Activated B cell treated with CpG ODN at 0.5 μM for 24 hours (primary cell): ENCODE measurements at regions not wholly inside any gene's neighbourhood (a gene's known extent, or its start where the extent isn't known, plus 50 kb on each side); places are given as distances from the start of the nearest gene placed in this dataset.

Experiments used
- ATAC-seq: fragments of 200-7000 bp; cut with Tn5 transposase; one replicate; pipeline ENCODE4 v1.10.0; 2021; ENCODE audit warnings: low read depth, mild to moderate bottlenecking, moderate library complexity
- CTCF ChIA-PET: fragments of 350-600 bp; sonication (Branson Sonifier 250); formaldehyde crosslinking; loops from one replicate; lab custom pipeline; 2021; ENCODE audit warnings: antibody characterized with exemption; lab: Charles Lee
- POLR2A ChIA-PET: fragments of 350-600 bp; sonication (Branson Sonifier 250); formaldehyde crosslinking; loops from one replicate; lab custom pipeline; 2021; ENCODE audit warnings: antibody characterized with exemption; lab: Charles Lee
- DNase-seq: peaks from one replicate; pipeline ENCODE4 v3.0.0; 2022
- H3K27ac Mint-ChIP-seq: one replicate; pipeline ENCODE4 v1.8.0; 2020; ENCODE audit warnings: mixed read lengths
- H3K27me3 Mint-ChIP-seq: one replicate; pipeline ENCODE4 v1.8.0; 2021; ENCODE audit warnings: mixed read lengths
- H3K36me3 Mint-ChIP-seq: one replicate; pipeline ENCODE4 v1.8.0; 2021; ENCODE audit warnings: low read depth, mixed read lengths
- H3K4me1 Mint-ChIP-seq: one replicate; pipeline ENCODE4 v1.8.0; 2021; ENCODE audit warnings: mixed read lengths
- H3K4me3 Mint-ChIP-seq: one replicate; pipeline ENCODE4 v1.8.0; 2020; ENCODE audit warnings: mild to moderate bottlenecking, mixed read lengths
- H3K9me3 Mint-ChIP-seq: one replicate; pipeline ENCODE4 v1.8.0; 2020; ENCODE audit warnings: mixed read lengths
- CTCF ChIP-seq: fragments of 200-600 bp; IDR thresholded peaks from one replicate; pipeline ENCODE4 v1.8.0; 2022; ENCODE audit warnings: antibody characterized with exemption, mild to moderate bottlenecking
- intact Hi-C: fragments of 100-400 bp; cut with micrococcal nuclease; formaldehyde crosslinking; loops from one replicate; pipeline ENCODE4 v1.15.1; 2024

GRCh38 chr11:91263496-91264365, 960.9 kb upstream of the FAT3 start:
- H3K27ac Mint-ChIP-seq = no peak overlapping the region
- no peak for TF ChIP-seq CTCF
- DNase-seq = no peak
- H3K9me3 Mint-ChIP-seq = peaks cover 2% of the 10 kb centered on the region
- no peaks in the 10 kb centered on the region for H3K4me1 Mint-ChIP-seq
- H3K4me3 Mint-ChIP-seq = no peak overlapping the region
- H3K36me3 Mint-ChIP-seq = no peaks in the 10 kb centered on the region
- no peak for ATAC-seq
- POLR2A ChIA-PET = no interaction called here
- intact Hi-C loops = no loop called here
- CTCF ChIA-PET = no interaction called here
- H3K27me3 Mint-ChIP-seq = no peaks in the 10 kb centered on the region

DNA sequence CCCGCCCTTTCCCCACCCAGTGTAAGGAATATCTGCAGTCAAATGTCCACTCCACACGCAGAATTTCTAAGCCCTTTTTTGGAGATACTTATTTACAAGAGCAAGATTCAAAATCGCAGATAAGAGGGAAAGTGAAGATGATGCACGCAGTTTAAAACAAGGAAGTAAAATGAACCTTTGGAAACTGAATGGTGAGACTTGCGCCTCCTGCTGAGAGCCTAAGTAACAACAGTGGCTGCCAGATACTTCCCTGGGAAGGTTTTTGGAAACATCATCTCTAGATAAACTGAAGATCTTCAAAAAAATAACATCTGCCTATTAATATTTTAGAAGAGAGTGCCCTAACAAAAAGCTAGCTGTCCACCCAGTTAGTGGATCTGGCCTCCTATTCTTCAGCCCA, 963.1 kb upstream of the FAT3 start:
- Mint-ChIP-seq H3K27ac (no peak overlapping the region), H3K27me3 (no peaks in the 10 kb centered on the region), H3K4me3 (no peak overlapping the region), H3K9me3 (peaks cover 2% of the 10 kb centered on the region), H3K36me3 (no peaks in the 10 kb centered on the region), H3K4me1 (no peaks in the 10 kb centered on the region)
- ChIA-PET CTCF (no interaction called here), POLR2A (no interaction called here)
- intact Hi-C loops = no loop called here
- no peak for TF ChIP-seq CTCF
- DNase-seq (no peak), ATAC-seq (no peak)

GRCh38 chr11:91258876-91259275, 965.7 kb upstream of the FAT3 start:
- H3K4me3 Mint-ChIP-seq = no peak overlapping the region
- ATAC-seq = no peak
- no peak for TF ChIP-seq CTCF

GRCh38 chr11:91257667-91258066, 967.0 kb upstream of the FAT3 start:
- H3K36me3 Mint-ChIP-seq = no peaks in the 10 kb centered on the region
- no peak overlapping the region for H3K27ac Mint-ChIP-seq
- H3K27me3 Mint-ChIP-seq = no peaks in the 10 kb centered on the region
- ATAC-seq (no peak), DNase-seq (no peak)
- TF ChIP-seq CTCF = no peak
- intact Hi-C loops = no loop called here
- POLR2A ChIA-PET = no interaction called here
- CTCF ChIA-PET = no interaction called here
- peaks cover 3% of the 10 kb centered on the region for H3K9me3 Mint-ChIP-seq
- no peaks in the 10 kb centered on the region for H3K4me1 Mint-ChIP-seq
- no peak overlapping the region for H3K4me3 Mint-ChIP-seq

More at GRCh38 chr11:91258876-91259275, 965.7 kb upstream of the FAT3 start:
- Mint-ChIP-seq H3K9me3 (no peaks in the 10 kb centered on the region), H3K36me3 (no peaks in the 10 kb centered on the region), H3K27ac (no peak overlapping the region), H3K4me1 (no peaks in the 10 kb centered on the region), H3K27me3 (no peaks in the 10 kb centered on the region)
- DNase-seq = no peak
- intact Hi-C loops = no loop called here
- CTCF ChIA-PET = no interaction called here
- POLR2A ChIA-PET = no interaction called here

GRCh38 chr11:91248199-91248807, 976.3 kb upstream of the FAT3 start:
- ChIA-PET POLR2A (no interaction called here), CTCF (no interaction called here)
- H3K9me3 Mint-ChIP-seq = peaks cover 3% of the 10 kb centered on the region
- ATAC-seq = no peak
- intact Hi-C loops = loop anchor here (5.0 kb wide), 1 partner anchor 996 kb away; no protein-coding TSS in a partner anchor
- no peaks in the 10 kb centered on the region for H3K4me1 Mint-ChIP-seq
- H3K4me3 Mint-ChIP-seq = no peak overlapping the region
- no peak for DNase-seq
- no peak overlapping the region for H3K27ac Mint-ChIP-seq
- H3K36me3 Mint-ChIP-seq = no peaks in the 10 kb centered on the region
- TF ChIP-seq CTCF = no peak
- H3K27me3 Mint-ChIP-seq = no peaks in the 10 kb centered on the region
